NCI-H2227 (cell line): ENCODE measurements at regions not wholly inside any gene's neighbourhood (a gene's known extent, or its start where the extent isn't known, plus 50 kb on each side); places are given as distances from the start of the nearest gene placed in this dataset.

Source experiments
- DNase-seq: peaks from one replicate; lab custom pipeline; 2025; ENCODE audit not compliant: unreplicated experiment; lab: John Stamatoyannopoulos, UW

DNA sequence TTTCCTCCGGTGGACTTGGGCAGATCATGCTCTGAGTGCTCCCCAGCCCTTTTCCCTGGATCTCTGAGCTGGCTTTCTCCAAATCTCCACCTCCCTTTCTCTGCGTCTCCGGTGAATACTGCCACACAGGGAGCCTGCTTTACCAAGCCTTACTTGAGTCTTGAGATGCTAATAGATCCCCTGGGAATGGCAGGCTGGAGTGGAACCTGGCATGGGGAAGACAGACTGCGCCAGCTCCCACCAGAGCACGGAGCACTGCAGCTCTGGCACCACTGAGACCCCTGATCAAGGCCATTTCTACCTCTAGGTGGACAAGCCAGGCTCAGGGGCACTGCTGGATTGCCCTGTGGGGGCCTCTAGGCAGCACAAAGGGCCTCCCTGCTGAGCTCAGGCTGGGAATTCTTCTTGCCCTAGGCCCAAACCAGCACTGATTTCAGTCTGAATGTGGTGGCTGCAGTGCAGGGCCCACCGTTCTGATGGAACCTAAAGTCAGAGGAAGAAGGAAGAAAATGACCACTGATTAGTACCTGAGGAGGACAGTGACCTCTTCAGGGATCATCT is 74.3 kb upstream of the CRHR1 start:
- no peak for DNase-seq

- DNase-seq, result no peak
Observed at GRCh38 chr17:45715787-45716186, 68.3 kb upstream of the CRHR1 start.

DNA sequence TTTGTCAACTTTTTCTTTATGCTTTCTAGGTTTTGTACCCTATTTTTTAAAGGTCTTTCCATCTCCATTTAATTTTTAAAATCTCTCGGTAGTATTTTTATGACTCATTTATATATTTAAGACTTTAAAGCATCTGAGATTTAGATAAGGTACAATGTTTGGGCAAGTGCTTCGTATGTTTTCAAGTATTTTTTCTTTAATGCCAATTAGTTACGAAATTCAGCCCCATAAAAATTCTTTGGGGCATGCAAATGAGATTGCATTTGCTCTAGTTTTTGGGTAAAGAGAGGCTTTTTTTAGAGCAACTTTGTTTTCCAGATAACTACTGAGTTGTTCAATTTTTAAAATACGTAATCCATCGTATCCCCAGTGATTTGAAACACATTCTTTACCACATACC is 65.3 kb upstream of the CRHR1 start:
- DNase-seq, result no peak

DNA sequence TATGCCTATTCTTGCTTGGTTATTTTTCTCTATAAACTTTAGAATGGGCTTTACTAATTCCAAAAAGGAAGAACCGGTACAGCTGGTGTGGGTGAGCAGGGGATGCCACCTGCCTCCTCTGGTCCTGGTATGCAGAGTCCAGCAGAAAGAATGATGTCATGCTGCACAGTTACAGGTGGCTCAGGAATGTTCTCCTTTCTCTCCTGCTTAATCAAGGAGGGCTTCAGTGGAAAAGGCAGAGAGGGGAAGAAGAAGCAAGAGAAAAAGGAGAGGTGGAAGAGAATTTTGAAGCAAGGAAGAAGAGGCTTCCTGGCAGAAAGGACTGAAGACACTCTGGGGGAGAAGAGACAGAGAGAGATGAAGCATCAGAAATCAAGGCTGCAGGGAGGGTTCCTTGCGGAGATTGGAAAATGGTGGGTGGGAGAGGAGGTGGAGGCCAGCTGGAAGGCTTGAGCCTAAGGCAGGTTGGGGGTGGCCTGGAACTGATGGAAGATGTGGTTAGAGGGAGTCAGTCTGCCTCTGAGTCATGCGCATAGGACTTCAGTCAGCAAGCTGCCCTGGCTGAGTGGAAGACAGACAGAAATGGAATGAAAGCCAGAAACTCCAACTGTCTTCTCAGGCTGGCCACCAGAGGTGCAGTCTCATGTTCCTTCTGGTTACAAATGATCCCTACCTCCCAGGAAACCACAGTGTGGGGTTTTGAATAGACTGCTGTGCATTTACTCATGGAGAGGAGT is 64.6 kb upstream of the CRHR1 start:
- DNase-seq, result peak; percentile 5

DNA sequence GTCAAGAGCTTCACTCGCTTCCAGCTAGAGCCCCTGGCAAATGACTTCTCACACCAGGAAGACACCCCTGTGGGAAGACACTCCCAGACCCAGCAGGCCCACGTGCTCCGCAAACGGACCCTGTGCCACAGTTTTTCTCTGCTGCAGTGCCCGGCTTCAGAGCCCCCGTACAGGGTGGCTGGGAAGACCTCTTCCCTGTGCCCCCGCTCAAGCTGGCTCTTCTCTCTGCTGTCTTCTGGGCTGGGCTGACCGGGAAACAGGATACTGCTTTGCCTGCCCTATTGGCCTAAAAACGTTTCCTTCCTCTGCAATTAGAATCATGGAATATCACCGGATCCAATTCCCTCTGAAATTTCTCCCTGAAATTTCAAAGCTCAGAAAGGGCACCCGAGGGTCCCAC is 63.7 kb upstream of the CRHR1 start:
- no peak for DNase-seq

DNA sequence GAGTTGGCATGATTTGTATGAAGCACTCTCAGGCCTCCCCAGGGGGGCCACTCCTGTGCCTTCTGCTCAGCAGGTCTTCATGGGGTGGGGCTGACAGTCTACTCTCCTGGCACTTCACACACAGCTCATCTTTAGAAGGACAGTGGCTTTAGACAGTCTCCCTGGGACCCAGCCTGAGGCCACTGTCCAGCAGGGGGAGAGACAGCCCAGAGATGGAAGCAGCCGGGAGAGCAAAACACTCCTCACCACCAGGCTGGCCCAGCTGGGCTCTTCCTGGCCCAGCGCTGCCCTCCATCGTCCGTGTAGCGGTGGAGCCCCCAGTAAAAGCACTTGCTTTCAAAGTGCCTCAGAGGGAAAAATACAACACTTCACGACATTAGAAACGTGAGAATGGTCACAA is 62.0 kb upstream of the CRHR1 start:
- DNase-seq, result peak; percentile 22

GRCh38 chr17:45729294-45729907 is 54.7 kb upstream of the CRHR1 start:
- no peak for DNase-seq

DNA sequence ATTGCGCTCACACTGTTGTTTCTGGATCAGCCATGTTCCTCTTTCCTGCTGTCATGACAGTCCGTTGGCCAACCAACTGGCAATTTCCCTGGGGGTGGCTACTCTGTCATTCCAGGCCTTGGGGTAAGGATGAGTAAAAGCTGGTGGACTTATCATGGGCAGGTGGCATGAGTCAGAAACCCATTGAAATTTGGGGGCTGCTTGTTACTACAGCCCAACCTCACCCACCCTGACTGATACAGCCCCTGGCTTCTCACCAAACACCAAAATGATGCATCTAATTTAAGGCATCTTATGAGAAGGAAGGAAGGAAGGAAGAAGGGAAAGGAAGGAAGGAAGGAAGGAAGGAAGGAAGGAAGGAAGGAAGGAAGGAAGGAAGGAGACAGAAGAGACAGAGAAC is 53.9 kb upstream of the CRHR1 start:
- no peak for DNase-seq

DNA sequence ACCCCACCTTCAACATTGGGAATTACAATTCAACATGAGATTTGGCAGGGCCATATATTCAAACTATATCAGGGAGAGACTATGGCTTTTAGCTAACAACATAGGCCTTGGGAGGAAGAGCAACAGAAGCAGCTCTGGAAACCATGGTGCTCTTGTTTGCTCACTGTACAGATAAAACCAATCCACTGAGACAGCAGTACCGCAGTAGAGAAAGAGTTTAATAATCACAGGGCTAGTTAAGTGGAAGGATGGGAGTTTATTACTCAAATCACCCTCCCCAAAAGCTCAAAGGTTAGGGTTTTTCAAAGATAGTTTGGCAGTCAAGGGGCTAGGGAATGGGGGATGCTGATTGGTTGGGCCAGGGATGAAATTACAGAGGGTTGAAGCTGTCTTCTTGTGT is 52.7 kb upstream of the CRHR1 start:
- no peak for DNase-seq

DNA sequence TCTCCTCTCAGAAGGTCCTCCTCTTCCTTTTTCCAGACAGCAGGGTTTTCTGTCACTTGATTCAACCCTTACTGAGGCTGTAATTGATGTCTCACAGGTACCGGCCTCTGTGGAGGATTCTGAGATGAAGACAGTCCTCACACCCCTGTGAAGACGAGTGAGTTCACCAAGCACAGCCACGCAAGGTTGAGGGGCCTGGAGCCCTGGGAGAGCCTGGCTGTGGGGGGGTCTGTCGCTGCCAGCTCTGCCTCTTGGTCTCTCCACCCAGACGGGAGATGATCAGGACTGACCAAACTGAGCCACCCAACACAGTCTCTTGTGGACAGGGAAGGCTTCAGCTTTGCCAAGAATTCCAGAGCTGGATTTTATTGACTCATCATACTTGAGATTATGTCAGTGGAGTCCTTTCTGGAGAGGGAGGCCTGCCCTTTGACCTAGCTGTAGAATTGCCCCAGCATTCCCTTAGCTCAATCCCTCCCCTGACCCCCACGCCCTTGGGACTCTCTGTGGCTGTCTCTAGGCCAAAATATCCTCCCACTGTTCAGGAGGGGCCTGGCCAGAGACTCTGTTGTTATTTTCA is 51.1 kb upstream of the CRHR1 start:
- no peak for DNase-seq

DNA sequence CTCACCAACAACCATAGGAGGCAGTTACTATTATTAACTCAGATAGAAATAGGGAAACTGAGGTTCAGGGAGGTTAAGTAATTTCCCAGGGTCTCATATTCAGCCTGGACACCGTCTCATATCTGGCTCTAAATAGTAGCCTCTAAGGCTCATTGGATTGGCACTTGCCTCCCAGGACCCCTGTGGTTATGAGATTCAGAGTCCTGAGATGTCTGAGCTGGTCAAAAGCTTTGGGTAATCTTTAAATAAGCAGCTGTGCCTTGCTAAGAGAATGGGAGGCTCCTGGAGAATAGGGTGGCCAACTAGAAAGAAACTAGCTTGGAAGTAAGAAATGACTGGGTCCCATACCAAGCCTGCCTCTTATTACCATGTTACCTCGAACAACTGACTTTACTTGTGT is 50.3 kb upstream of the CRHR1 start:
- DNase-seq, result no peak
